ENCODE measurements at regions not wholly inside any gene's neighbourhood (a gene's known extent, or its start where the extent isn't known, plus 50 kb on each side); places are given as distances from the start of the nearest gene placed in this dataset.

DNA sequence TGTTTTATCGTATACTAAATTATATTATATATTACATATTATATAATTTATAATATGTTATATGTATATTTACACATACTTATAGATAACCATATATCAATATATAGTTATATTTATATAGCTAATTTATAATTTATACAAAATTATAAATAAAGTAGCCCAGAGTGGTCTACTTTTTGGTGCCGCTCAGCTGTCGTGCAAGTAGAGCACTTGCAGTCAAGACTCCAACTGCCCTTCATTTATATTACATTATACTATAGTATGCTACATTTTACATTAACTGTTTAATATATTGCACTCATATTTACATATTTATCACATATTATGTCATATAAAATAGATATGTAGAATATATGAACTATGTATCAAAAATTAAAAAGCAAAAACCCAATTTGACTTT, 1124.7 kb upstream of the MIR17HG start:
- Histone ChIP-seq H3K27ac (ENCODE audit: low read depth in 1 of 2, low read length in 2 of 2) (no peak overlapping the region), H3K36me3 (ENCODE audit: control insufficient read depth in 4 of 4, insufficient read depth in 3 of 4, low read depth in 1 of 4, low read length in 3 of 4) (no peaks in the 10 kb centered on the region), H3K9ac (ENCODE audit: low read depth in 1 of 2, low read length in 2 of 2) (no peak overlapping the region), H3K27me3 (ENCODE audit: control insufficient read depth in 4 of 4, insufficient read depth in 4 of 4, low read length in 3 of 4) (no peaks in the 10 kb centered on the region), H3K4me3 (ENCODE audit: low read depth in 1 of 3, low read length in 3 of 3) (no peak overlapping the region), H3K9me3 (ENCODE audit: control insufficient read depth in 4 of 4, low read length in 3 of 4) (no peaks in the 10 kb centered on the region), H3K4me1 (ENCODE audit: control insufficient read depth in 4 of 4, insufficient read depth in 4 of 4, low read length in 3 of 4) (no peaks in the 10 kb centered on the region)
- WGBS, result 96% methylated on average over 3 of the region's 3 CpGs
- TF ChIP-seq SP1 (IDR thresholded peaks at IDR 0.05) (no peak), JUND (IDR thresholded peaks at IDR 0.05) (no peak), RXRA (IDR thresholded peaks at IDR 0.05) (no peak), TAF1 (conservative IDR thresholded peaks at IDR 0.05) (no peak)
- TF ChIP-seq, protein P1, sequence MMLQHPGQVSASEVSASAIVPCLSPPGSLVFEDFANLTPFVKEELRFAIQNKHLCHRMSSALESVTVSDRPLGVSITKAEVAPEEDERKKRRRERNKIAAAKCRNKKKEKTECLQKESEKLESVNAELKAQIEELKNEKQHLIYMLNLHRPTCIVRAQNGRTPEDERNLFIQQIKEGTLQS (IDR thresholded peaks at IDR 0.05), result no peak
- no peak for DNase-seq (ENCODE audit: low spot score)

DNA sequence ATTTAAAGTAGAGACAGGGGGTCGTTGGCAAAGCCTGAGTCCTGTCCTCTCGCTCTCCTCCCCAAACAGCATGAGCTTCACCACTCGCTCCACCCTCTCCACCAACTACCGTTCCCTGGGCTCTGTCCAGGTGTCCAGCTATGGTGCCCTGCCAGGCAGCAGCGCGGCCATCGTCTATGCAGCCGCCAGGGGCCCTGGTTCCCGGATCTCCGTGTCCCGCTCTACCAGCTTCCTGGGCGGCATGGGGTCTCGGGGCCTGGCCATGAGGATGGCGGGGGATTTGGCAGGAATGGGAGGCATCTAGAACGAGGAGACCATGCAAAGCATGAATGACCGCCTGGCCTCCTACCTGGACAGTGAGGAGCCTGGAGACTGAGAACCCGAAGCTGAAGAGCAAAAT, 1117.2 kb upstream of the MIR17HG start:
- Histone ChIP-seq H3K9me3 (ENCODE audit: control insufficient read depth in 4 of 4, low read length in 3 of 4) (peaks cover 0 to 3% (median 0%) of the 10 kb centered on the region in 4 donors), H3K4me3 (ENCODE audit: low read depth in 1 of 3, low read length in 3 of 3) (no peak overlapping the region), H3K36me3 (ENCODE audit: control insufficient read depth in 4 of 4, insufficient read depth in 3 of 4, low read depth in 1 of 4, low read length in 3 of 4) (no peaks in the 10 kb centered on the region), H3K9ac (ENCODE audit: low read depth in 1 of 2, low read length in 2 of 2) (no peak overlapping the region), H3K4me1 (ENCODE audit: control insufficient read depth in 4 of 4, insufficient read depth in 4 of 4, low read length in 3 of 4) (no peaks in the 10 kb centered on the region), H3K27ac (ENCODE audit: low read depth in 1 of 2, low read length in 2 of 2) (no peak overlapping the region), H3K27me3 (ENCODE audit: control insufficient read depth in 4 of 4, insufficient read depth in 4 of 4, low read length in 3 of 4) (no peaks in the 10 kb centered on the region)
- 90% methylated on average over 17 of the region's 17 CpGs for WGBS
- TF ChIP-seq NR2F2 (IDR thresholded peaks at IDR 0.05) (no peak), HNF4G (IDR thresholded peaks at IDR 0.05) (no peak), SP1 (IDR thresholded peaks at IDR 0.05) (no peak), RAD21 (IDR thresholded peaks at IDR 0.05) (no peak), GABPA (IDR thresholded peaks at IDR 0.05 in 1 of 2, conservative IDR thresholded peaks at IDR 0.05 in 1 of 2) (no peak), EGR1 (IDR thresholded peaks at IDR 0.05; ENCODE audit: low read depth in 2 of 2) (no peak), TAF1 (conservative IDR thresholded peaks at IDR 0.05) (no peak), RXRA (IDR thresholded peaks at IDR 0.05) (no peak), HNF4A (conservative IDR thresholded peaks at IDR 0.05) (no peak), FOXA2 (IDR thresholded peaks at IDR 0.05) (no peak), JUND (IDR thresholded peaks at IDR 0.05) (no peak)
- TF ChIP-seq, protein P1 (IDR thresholded peaks at IDR 0.05), result no peak
- TF ChIP-seq, protein P2, sequence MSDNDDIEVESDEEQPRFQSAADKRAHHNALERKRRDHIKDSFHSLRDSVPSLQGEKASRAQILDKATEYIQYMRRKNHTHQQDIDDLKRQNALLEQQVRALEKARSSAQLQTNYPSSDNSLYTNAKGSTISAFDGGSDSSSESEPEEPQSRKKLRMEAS (IDR thresholded peaks at IDR 0.05), result no peak
- TF ChIP-seq, protein P3, sequence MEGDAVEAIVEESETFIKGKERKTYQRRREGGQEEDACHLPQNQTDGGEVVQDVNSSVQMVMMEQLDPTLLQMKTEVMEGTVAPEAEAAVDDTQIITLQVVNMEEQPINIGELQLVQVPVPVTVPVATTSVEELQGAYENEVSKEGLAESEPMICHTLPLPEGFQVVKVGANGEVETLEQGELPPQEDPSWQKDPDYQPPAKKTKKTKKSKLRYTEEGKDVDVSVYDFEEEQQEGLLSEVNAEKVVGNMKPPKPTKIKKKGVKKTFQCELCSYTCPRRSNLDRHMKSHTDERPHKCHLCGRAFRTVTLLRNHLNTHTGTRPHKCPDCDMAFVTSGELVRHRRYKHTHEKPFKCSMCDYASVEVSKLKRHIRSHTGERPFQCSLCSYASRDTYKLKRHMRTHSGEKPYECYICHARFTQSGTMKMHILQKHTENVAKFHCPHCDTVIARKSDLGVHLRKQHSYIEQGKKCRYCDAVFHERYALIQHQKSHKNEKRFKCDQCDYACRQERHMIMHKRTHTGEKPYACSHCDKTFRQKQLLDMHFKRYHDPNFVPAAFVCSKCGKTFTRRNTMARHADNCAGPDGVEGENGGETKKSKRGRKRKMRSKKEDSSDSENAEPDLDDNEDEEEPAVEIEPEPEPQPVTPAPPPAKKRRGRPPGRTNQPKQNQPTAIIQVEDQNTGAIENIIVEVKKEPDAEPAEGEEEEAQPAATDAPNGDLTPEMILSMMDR (IDR thresholded peaks at IDR 0.05; ENCODE audit: low read depth, low read length, missing input control), result no peak
- TF ChIP-seq, protein P4, sequence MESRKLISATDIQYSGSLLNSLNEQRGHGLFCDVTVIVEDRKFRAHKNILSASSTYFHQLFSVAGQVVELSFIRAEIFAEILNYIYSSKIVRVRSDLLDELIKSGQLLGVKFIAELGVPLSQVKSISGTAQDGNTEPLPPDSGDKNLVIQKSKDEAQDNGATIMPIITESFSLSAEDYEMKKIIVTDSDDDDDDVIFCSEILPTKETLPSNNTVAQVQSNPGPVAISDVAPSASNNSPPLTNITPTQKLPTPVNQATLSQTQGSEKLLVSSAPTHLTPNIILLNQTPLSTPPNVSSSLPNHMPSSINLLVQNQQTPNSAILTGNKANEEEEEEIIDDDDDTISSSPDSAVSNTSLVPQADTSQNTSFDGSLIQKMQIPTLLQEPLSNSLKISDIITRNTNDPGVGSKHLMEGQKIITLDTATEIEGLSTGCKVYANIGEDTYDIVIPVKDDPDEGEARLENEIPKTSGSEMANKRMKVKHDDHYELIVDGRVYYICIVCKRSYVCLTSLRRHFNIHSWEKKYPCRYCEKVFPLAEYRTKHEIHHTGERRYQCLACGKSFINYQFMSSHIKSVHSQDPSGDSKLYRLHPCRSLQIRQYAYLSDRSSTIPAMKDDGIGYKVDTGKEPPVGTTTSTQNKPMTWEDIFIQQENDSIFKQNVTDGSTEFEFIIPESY (IDR thresholded peaks at IDR 0.05), result no peak
- TF ChIP-seq, protein P5, sequence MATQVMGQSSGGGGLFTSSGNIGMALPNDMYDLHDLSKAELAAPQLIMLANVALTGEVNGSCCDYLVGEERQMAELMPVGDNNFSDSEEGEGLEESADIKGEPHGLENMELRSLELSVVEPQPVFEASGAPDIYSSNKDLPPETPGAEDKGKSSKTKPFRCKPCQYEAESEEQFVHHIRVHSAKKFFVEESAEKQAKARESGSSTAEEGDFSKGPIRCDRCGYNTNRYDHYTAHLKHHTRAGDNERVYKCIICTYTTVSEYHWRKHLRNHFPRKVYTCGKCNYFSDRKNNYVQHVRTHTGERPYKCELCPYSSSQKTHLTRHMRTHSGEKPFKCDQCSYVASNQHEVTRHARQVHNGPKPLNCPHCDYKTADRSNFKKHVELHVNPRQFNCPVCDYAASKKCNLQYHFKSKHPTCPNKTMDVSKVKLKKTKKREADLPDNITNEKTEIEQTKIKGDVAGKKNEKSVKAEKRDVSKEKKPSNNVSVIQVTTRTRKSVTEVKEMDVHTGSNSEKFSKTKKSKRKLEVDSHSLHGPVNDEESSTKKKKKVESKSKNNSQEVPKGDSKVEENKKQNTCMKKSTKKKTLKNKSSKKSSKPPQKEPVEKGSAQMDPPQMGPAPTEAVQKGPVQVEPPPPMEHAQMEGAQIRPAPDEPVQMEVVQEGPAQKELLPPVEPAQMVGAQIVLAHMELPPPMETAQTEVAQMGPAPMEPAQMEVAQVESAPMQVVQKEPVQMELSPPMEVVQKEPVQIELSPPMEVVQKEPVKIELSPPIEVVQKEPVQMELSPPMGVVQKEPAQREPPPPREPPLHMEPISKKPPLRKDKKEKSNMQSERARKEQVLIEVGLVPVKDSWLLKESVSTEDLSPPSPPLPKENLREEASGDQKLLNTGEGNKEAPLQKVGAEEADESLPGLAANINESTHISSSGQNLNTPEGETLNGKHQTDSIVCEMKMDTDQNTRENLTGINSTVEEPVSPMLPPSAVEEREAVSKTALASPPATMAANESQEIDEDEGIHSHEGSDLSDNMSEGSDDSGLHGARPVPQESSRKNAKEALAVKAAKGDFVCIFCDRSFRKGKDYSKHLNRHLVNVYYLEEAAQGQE (IDR thresholded peaks at IDR 0.05), result no peak
- DNase-seq (ENCODE audit: low spot score), result no peak

All from liver (tissue), 8 donors.